Omental fat pad (tissue), 3 donors: ENCODE measurements at regions not wholly inside any gene's neighbourhood (a gene's known extent, or its start where the extent isn't known, plus 50 kb on each side); places are given as distances from the start of the nearest gene placed in this dataset.
"Not testable (repeated sequence)": the region's sequence is repeated elsewhere in the genome, so short reads cannot be mapped to it uniquely, and the experiment has no call there.

Experiments used
- ATAC-seq: fragments of 150-250 bp; one replicate; pipeline ENCODE4 v1.9.1; 2016; ENCODE audit warnings: mild to moderate bottlenecking, moderate library complexity; ENCODE audit not compliant: low FRiP score
- DNase-seq: peaks from one replicate; pipeline ENCODE4 v3.0.0-alpha.2; 2019; ENCODE audit warnings: low spot score
- CTCF ChIP-seq, 3 donors: fragments of 450-650 bp; IDR thresholded peaks; one replicate each; pipeline ENCODE4 v1.5.1; 2016 to 2017; ENCODE audit warnings: antibody characterized with exemption in 3 of 3, mild to moderate bottlenecking in 3 of 3, moderate library complexity in 2 of 3

- TF ChIP-seq CTCF (IDR thresholded peaks at IDR 0.05), result no peak
- DNase-seq (no peak), ATAC-seq (no peak)
Observed at GRCh38 chr2:39497082-39497801, 60.2 kb upstream of the MAP4K3 start.

- ATAC-seq, DNase-seq: not testable (repeated sequence)
Observed at GRCh38 chr2:39498176-39498575, 61.1 kb upstream of the MAP4K3 start.

- TF ChIP-seq CTCF (IDR thresholded peaks at IDR 0.05), result no peak
- DNase-seq, result no peak
- ATAC-seq, result no peak
Observed at GRCh38 chr2:39498786-39499185, 61.7 kb upstream of the MAP4K3 start.

- no peak for ATAC-seq
- DNase-seq, result no peak
- TF ChIP-seq CTCF (IDR thresholded peaks at IDR 0.05), result no peak
Observed at GRCh38 chr2:39499336-39499735, 62.3 kb upstream of the MAP4K3 start.

GRCh38 chr2:39501412-39501811 lies 64.3 kb upstream of the MAP4K3 start:
- no peak for DNase-seq
- TF ChIP-seq CTCF (IDR thresholded peaks at IDR 0.05), result no peak
- ATAC-seq, result no peak

GRCh38 chr2:39503277-39503676 lies 66.2 kb upstream of the MAP4K3 start:
- TF ChIP-seq CTCF (IDR thresholded peaks at IDR 0.05), result no peak
- ATAC-seq (no peak), DNase-seq (no peak)

- DNase-seq, result no peak
- no peak for TF ChIP-seq CTCF (IDR thresholded peaks at IDR 0.05)
- ATAC-seq, result peak; percentile 77
Observed at GRCh38 chr2:39504790-39505335, 67.8 kb upstream of the MAP4K3 start.
